Kidney (tissue), 13 donors: ENCODE measurements at regions not wholly inside any gene's neighbourhood (a gene's known extent, or its start where the extent isn't known, plus 50 kb on each side); places are given as distances from the start of the nearest gene placed in this dataset.

Source experiments
- DNase-seq, 5 donors: peaks; one replicate each; pipeline ENCODE4 v3.0.0-alpha.2; 2013 to 2020
- FAIRE-seq: peaks from 2 replicates; lab custom pipeline; 2012; peaks lifted over from hg19 to GRCh38; lab: Jason Lieb, UNC
- H3K27ac ChIP-seq, 2 donors: one replicate each; pipeline ENCODE4 v1.7.0; 2013; ENCODE audit warnings: low read depth in 2 of 2, low read length in 2 of 2, inconsistent platforms in 1 of 2
- H3K27me3 ChIP-seq: one replicate; pipeline ENCODE4 v1.7.1; 2013; ENCODE audit warnings: low read length, inconsistent platforms; ENCODE audit not compliant: control insufficient read depth, insufficient read depth
- H3K36me3 ChIP-seq, 3 donors: one replicate each; pipeline versions ENCODE4 v1.7.0 to v1.7.1; 2013; ENCODE audit warnings: low read length in 3 of 3, control low read depth in 1 of 3, inconsistent platforms in 1 of 3; ENCODE audit not compliant: insufficient read depth in 3 of 3, control insufficient read depth in 2 of 3
- H3K4me1 ChIP-seq, 3 donors: one replicate each; pipeline versions ENCODE4 v1.7.0 to v1.7.1; 2013; ENCODE audit warnings: low read length in 3 of 3, inconsistent platforms in 1 of 3, low read depth in 1 of 3; ENCODE audit not compliant: control insufficient read depth in 2 of 3, insufficient read depth in 2 of 3
- H3K4me3 ChIP-seq, 3 donors: one replicate each; pipeline versions ENCODE4 v1.7.0 to v1.8.1; 2013; ENCODE audit warnings: low read length in 3 of 3, control low read depth in 1 of 3, inconsistent platforms in 1 of 3
- H3K9ac ChIP-seq, 3 donors: one replicate each; pipeline versions ENCODE4 v1.7.0 to v1.7.1; 2013; ENCODE audit warnings: low read length in 3 of 3, control low read depth in 1 of 3, inconsistent platforms in 1 of 3
- H3K9me3 ChIP-seq, 3 donors: one replicate each; pipeline versions ENCODE4 v1.7.0 to v1.7.1; 2013; ENCODE audit warnings: low read length in 3 of 3, control low read depth in 1 of 3, inconsistent platforms in 1 of 3; ENCODE audit not compliant: control insufficient read depth in 2 of 3, insufficient read depth in 1 of 3
- intact Hi-C: fragments of 100-400 bp; cut with DNase I; formaldehyde crosslinking; loops from one replicate; pipeline ENCODE4 v1.11.1; 2022
- TF ChIP-seq, protein P1 (sequence below): IDR thresholded peaks from 3 replicates; pipeline ENCODE4 v1.5.1; 2012; ENCODE audit warnings: mild to moderate bottlenecking, moderate library complexity, borderline replicate concordance; ENCODE audit not compliant: insufficient read depth; ENCODE audit errors: extremely low read depth
- donor health status: control.
- donor health status: control.
- donor health status: control.
- donor health status: control.
- donor health status: control.
- donor health status: DM: yes; HTN: yes; CAD: no.
- donor health status: Normal renal cell carcinoma (clear cell type).

DNA sequence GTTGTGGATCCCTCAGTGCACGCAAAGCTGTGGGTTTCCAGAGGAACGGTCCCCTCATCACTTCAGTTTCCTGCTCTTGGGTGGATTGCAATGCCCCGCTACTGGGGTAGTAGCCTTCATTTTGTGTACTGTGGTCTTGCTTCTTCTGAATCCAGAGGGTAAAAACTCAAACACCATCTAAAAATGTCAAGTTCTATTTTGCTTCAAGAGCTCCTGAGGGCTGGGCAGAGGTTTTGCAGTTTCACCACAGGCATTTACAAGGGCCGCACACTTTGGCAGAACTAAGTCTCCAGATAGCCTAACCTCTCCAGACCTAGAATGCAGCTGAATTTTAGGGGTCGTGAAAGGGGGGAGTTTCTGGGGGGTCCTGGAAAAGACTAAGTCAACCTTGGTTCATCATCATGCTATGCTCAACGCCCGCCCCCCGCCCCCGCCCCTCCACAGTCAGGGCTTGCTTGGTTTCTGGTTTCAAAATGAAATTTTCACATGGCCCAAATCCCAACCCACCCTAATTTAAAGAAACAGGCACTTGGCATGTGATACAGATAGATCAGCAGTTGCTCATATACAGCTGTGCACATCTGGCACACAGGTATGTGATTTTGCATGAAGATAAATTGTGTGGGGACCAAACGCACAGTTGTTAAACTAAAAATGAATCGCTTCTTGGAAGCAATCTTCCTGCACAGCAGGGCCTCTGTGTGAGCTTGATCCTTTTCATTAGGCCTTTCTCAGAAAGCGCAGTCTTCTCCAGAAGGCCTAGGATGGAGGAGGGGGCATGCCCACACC is 329.6 kb downstream of the OSR1 start:
- no peaks in the 10 kb centered on the region for H3K4me1 ChIP-seq
- TF ChIP-seq, protein P1, sequence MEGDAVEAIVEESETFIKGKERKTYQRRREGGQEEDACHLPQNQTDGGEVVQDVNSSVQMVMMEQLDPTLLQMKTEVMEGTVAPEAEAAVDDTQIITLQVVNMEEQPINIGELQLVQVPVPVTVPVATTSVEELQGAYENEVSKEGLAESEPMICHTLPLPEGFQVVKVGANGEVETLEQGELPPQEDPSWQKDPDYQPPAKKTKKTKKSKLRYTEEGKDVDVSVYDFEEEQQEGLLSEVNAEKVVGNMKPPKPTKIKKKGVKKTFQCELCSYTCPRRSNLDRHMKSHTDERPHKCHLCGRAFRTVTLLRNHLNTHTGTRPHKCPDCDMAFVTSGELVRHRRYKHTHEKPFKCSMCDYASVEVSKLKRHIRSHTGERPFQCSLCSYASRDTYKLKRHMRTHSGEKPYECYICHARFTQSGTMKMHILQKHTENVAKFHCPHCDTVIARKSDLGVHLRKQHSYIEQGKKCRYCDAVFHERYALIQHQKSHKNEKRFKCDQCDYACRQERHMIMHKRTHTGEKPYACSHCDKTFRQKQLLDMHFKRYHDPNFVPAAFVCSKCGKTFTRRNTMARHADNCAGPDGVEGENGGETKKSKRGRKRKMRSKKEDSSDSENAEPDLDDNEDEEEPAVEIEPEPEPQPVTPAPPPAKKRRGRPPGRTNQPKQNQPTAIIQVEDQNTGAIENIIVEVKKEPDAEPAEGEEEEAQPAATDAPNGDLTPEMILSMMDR: no peak
- no peak overlapping the region for H3K9ac ChIP-seq
- intact Hi-C loops: no loop called here
- H3K27ac ChIP-seq: no peak overlapping the region
- no peak for DNase-seq
- FAIRE-seq: no peak
- H3K36me3 ChIP-seq: no peaks in the 10 kb centered on the region
- no peaks in the 10 kb centered on the region for H3K27me3 ChIP-seq
- no peak overlapping the region for H3K4me3 ChIP-seq
- no peaks in the 10 kb centered on the region for H3K9me3 ChIP-seq

- Histone ChIP-seq H3K27me3 (no peaks in the 10 kb centered on the region), H3K27ac (no peak overlapping the region), H3K9me3 (no peaks in the 10 kb centered on the region), H3K36me3 (no peaks in the 10 kb centered on the region), H3K4me1 (no peaks in the 10 kb centered on the region), H3K9ac (no peak overlapping the region), H3K4me3 (no peak overlapping the region)
- TF ChIP-seq, protein P1: no peak
- FAIRE-seq (no peak), DNase-seq (no peak)
- intact Hi-C loops: no loop called here
These were observed 330.8 kb downstream of the OSR1 start for GRCh38 chr2:19027626-19028025.

GRCh38 chr2:19026261-19026660 is 332.2 kb downstream of the OSR1 start:
- intact Hi-C loops: no loop called here
- H3K27me3 ChIP-seq: no peaks in the 10 kb centered on the region
- H3K9ac ChIP-seq: no peak overlapping the region
- H3K4me1 ChIP-seq: no peaks in the 10 kb centered on the region
- no peak overlapping the region for H3K27ac ChIP-seq
- no peak for DNase-seq
- TF ChIP-seq, protein P1: no peak
- FAIRE-seq: no peak
- H3K4me3 ChIP-seq: no peak overlapping the region
- no peaks in the 10 kb centered on the region for H3K9me3 ChIP-seq
- no peaks in the 10 kb centered on the region for H3K36me3 ChIP-seq

DNA sequence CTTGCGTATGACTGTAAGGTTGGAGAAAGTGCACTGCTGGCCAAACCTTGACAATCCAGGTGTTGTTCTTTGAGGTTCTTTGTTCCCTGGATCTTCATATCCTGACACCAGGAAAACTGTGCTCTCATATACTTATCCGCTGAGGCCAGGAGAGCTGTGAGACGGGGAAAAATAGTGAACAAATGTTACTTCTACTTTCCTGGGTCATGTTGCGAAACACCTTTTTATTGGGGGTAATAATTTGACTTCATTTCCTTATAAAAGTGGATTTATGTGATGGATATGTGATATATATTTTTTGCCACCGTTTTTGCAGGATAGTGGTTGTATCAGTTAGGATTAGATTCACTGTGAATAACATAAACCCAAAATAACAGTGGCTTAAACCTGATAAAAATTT is 336.1 kb downstream of the OSR1 start:
- H3K27me3 ChIP-seq: no peaks in the 10 kb centered on the region
- DNase-seq (no peak), FAIRE-seq (no peak)
- H3K9ac ChIP-seq: no peak overlapping the region
- H3K4me3 ChIP-seq: no peak overlapping the region
- no peaks in the 10 kb centered on the region for H3K4me1 ChIP-seq
- TF ChIP-seq, protein P1: no peak
- no peak overlapping the region for H3K27ac ChIP-seq
- no peaks in the 10 kb centered on the region for H3K36me3 ChIP-seq
- intact Hi-C loops: no loop called here
- no peaks in the 10 kb centered on the region for H3K9me3 ChIP-seq
